ENCODE measurements at regions not wholly inside any gene's neighbourhood (a gene's known extent, or its start where the extent isn't known, plus 50 kb on each side); places are given as distances from the start of the nearest gene placed in this dataset.

DNA sequence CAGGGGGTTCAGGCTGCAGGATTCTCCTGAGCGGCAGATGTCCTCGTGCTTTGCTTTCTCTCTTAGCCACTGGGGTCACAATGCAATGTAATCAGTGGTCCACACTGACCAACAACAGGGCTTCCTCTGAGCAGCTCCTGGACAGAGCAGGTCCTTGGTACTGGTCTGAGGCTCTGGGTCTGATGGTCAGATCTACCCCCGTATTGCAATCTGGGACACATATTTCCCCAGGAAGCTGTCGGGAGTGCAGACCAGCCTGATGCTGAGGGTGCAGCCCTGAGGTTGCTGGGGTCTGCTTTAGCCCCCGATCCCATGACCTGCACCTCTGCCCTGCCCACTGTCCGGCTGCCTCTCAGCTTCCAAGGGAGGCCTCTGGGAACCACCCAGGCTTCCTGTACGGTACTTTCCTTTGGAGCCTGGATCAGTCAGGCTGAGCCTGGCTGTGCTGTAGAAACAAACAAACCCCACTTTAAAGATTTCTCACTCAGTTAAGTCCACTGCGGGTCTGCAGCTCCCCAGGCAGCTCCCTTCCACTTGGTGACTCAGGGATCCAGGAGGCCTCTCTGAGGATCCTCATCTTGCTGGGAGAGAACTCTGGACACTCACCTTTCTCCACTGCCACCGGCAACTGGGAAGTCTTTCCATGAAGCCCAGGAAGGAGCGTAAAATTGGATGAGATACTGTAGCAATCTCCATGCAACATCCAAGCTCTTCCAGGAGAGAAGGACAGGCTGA, 1046.6 kb downstream of the TBC1D22A start:
- TF ChIP-seq POLR2A (IDR thresholded peaks at IDR 0.05; ENCODE audit: low read depth, low read length) = no peak
- no peak for TF ChIP-seq POLR2AphosphoS5 (IDR thresholded peaks at IDR 0.05; ENCODE audit: low read depth, low read length)
- no peak for TF ChIP-seq TAF1 (IDR thresholded peaks at IDR 0.05; ENCODE audit: low read depth, low read length)
- no peak for TF ChIP-seq PAX5 (IDR thresholded peaks at IDR 0.05; ENCODE audit: insufficient read depth, low read length, severe bottlenecking)
- TF ChIP-seq SPI1 (IDR thresholded peaks at IDR 0.05; ENCODE audit: low read depth, low read length) = no peak
- no peak for TF ChIP-seq POU2F2 (IDR thresholded peaks at IDR 0.05; ENCODE audit: low read depth, low read length)

All from GM12891 (cell line).